Esophagus (tissue), 2 donors: ENCODE measurements at regions not wholly inside any gene's neighbourhood (a gene's known extent, or its start where the extent isn't known, plus 50 kb on each side); places are given as distances from the start of the nearest gene placed in this dataset.
"Not testable (repeated sequence)": the region's sequence is repeated elsewhere in the genome, so short reads cannot be mapped to it uniquely, and the experiment has no call there.

ENCODE experiments used
- H3K27ac ChIP-seq, 2 donors: one replicate each; pipeline ENCODE4 v1.5.1; 2013; ENCODE audit warnings: low read depth in 2 of 2, mild to moderate bottlenecking in 2 of 2, inconsistent platforms in 1 of 2, low read length in 1 of 2, moderate library complexity in 1 of 2
- H3K27me3 ChIP-seq, 2 donors: one replicate each; pipeline ENCODE4 v1.6.1; 2013; ENCODE audit warnings: low read length in 2 of 2, control low read depth in 1 of 2, mild to moderate bottlenecking in 1 of 2; ENCODE audit not compliant: insufficient read depth in 2 of 2, control insufficient read depth in 1 of 2
- H3K36me3 ChIP-seq, 2 donors: one replicate each; pipeline ENCODE4 v1.6.1; 2013; ENCODE audit warnings: low read length in 1 of 2; ENCODE audit not compliant: control insufficient read depth in 2 of 2, insufficient read depth in 2 of 2
- H3K4me1 ChIP-seq, 2 donors: one replicate each; pipeline ENCODE4 v1.6.1; 2013; ENCODE audit warnings: low read length in 1 of 2; ENCODE audit not compliant: control insufficient read depth in 2 of 2, insufficient read depth in 2 of 2
- H3K4me3 ChIP-seq, 2 donors: one replicate each; pipeline ENCODE4 v1.5.1; 2013; ENCODE audit warnings: low read length in 2 of 2, mild to moderate bottlenecking in 2 of 2, low read depth in 1 of 2, moderate library complexity in 1 of 2
- H3K9me3 ChIP-seq, 2 donors: one replicate each; pipeline ENCODE4 v1.6.1; 2013; ENCODE audit warnings: mild to moderate bottlenecking in 2 of 2, low read depth in 1 of 2, low read length in 1 of 2, moderate library complexity in 1 of 2; ENCODE audit not compliant: control insufficient read depth in 2 of 2, insufficient read depth in 1 of 2
- WGBS, 2 donors: extraction: QIAGEN DNeasy Blood & Tissue Kit; methylation state at CpG; one replicate each; pipeline ENCODE4 v1.1.7; 2013; 5-methylcytosine and 5-hydroxymethylcytosine counted together
- donor health status: healthy with polysubstance abuse.
- donor health status: Bipolar disorder and iron deficiency.

GRCh38 chr16:54985156-54985555, 54.5 kb downstream of the IRX5 start:
- no peaks in the 10 kb centered on the region for H3K4me1 ChIP-seq
- no peak overlapping the region for H3K27ac ChIP-seq
- no peaks in the 10 kb centered on the region for H3K36me3 ChIP-seq
- H3K9me3 ChIP-seq, result no peaks in the 10 kb centered on the region
- no peaks in the 10 kb centered on the region for H3K27me3 ChIP-seq
- 72 to 76% methylated on average over 9 of the region's 9 CpGs for WGBS, 2 donors
- H3K4me3 ChIP-seq, result no peak overlapping the region

DNA sequence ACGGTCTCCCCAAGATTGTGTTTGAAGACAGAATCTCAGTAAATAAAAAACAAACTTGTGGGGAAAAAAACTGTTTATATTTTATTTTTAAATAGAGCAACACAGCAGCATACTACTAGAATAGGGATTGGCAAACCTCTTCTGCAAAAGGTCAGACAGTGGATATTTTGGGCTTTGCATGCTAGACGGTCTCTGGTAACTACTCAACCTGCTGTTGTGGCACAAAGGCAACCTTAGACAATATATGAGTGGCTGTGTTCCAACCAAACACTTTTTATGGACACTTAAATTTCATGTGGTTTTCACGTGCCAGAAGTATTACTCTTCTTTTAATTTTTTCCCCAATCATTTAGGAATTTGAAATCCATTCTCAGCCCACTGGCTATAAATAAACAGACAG, 55.0 kb downstream of the IRX5 start:
- Histone ChIP-seq H3K4me3 (no peak overlapping the region), H3K27me3 (no peaks in the 10 kb centered on the region), H3K36me3 (no peaks in the 10 kb centered on the region), H3K27ac (no peak overlapping the region), H3K9me3 (no peaks in the 10 kb centered on the region), H3K4me1 (no peaks in the 10 kb centered on the region)
- 66 to 67% methylated on average over 3 of the region's 3 CpGs for WGBS, 2 donors

- no peaks in the 10 kb centered on the region for H3K27me3 ChIP-seq
- no peaks in the 10 kb centered on the region for H3K4me1 ChIP-seq
- no peaks in the 10 kb centered on the region for H3K9me3 ChIP-seq
- no peaks in the 10 kb centered on the region for H3K36me3 ChIP-seq
- H3K27ac ChIP-seq, result no peak overlapping the region
- H3K4me3 ChIP-seq, result no peak overlapping the region
- 81 to 84% methylated on average over 8 of the region's 8 CpGs for WGBS, 2 donors
These were observed 55.7 kb downstream of the IRX5 start for GRCh38 chr16:54986409-54986808.

DNA sequence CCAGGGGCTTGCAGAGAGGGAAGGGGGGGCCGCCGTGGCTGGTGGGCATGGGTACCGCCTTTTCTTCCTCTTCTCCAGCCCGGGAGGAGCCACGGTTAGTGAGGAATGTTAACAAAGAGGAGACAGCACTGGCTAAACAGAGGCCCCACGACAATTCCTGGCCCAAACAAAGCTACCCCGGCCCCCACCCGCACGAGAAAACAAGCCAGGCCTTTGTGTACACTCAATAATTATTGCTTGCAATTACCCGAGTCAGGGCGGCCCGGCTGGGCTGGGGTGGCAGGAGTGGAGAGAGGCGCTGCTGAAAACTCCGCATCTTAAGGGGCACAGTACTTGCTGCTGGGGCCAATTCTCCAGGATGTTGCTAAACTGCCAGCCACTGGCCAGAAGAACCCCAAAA, 56.4 kb downstream of the IRX5 start:
- H3K9me3 ChIP-seq, result no peaks in the 10 kb centered on the region
- H3K4me1 ChIP-seq, result no peaks in the 10 kb centered on the region
- no peaks in the 10 kb centered on the region for H3K36me3 ChIP-seq
- H3K4me3 ChIP-seq, result no peak overlapping the region
- 55 to 65% methylated on average over 14 of the region's 14 CpGs for WGBS, 2 donors
- no peak overlapping the region for H3K27ac ChIP-seq
- H3K27me3 ChIP-seq, result no peaks in the 10 kb centered on the region

DNA sequence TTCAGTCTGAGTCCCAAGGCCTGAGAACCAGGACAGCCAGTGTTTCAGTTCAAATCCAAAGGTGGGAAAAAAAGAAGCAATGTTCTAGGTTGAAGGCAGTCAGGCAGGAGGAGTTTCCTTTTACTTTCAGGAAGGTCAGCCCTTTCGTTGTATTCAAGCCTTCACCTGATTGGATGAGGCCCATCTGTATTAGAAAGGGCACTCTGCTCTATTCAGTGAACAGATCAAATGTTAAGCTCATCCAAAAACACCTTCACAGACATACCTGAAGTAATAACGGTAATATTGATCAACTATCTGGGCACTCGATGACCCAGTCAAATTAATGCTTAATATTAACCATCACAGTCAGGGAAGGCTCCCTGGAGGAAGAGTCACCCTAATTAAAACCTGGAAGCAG, 60.9 kb downstream of the IRX5 start:
- H3K27ac ChIP-seq, result no peak overlapping the region
- H3K9me3 ChIP-seq, result no peaks in the 10 kb centered on the region
- H3K4me1 ChIP-seq, result no peaks in the 10 kb centered on the region
- H3K4me3 ChIP-seq, result no peak overlapping the region
- 68 to 76% methylated on average over 3 of the region's 3 CpGs for WGBS, 2 donors
- no peaks in the 10 kb centered on the region for H3K36me3 ChIP-seq
- no peaks in the 10 kb centered on the region for H3K27me3 ChIP-seq

- H3K27ac ChIP-seq, H3K4me3 ChIP-seq, H3K36me3 ChIP-seq, H3K27me3 ChIP-seq, H3K9me3 ChIP-seq, H3K4me1 ChIP-seq: not testable (repeated sequence)
- 74 to 83% methylated on average over 4 of the region's 4 CpGs for WGBS, 2 donors
These were observed 61.3 kb downstream of the IRX5 start for GRCh38 chr16:54991946-54992345.

DNA sequence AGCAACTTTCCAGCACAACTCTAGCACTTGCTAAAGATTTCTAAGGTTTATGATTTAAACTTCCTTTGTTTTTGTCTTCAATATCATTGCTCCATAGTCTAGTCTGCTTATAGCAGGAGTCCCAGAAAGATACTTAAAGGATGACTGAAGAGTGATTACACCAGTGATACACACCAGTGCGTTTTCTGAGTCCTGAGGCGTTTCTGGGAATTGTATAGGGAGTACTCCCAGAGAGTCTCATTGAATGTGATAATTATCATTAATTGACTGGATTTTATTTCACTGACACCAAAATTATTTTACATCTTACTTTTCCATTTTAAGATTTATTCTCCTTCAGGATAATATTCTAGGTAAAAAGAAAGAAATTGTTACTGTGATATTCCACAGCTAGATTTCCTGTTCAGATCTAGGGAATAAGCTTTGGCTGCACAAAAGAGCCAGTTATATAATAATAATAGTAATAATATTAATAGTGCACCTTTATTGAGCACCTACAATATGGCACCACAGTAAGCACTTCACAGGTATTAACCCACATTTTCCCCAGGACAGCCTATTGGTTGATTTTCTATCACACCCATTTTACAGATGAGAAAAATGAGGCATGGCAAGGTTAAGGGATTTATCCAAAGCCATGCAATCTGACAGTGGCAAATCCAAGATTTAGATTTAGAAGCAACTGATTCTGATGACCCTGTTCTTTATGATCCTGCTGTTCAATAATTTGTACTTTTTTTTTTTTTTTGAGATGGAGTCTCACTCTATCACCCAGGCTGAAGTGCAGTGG, 62.6 kb downstream of the IRX5 start:
- WGBS, 2 donors, result 39 to 50% methylated on average over 2 of the region's 2 CpGs
- Histone ChIP-seq H3K27ac (no peak overlapping the region), H3K4me3 (no peak overlapping the region), H3K27me3 (no peaks in the 10 kb centered on the region), H3K36me3 (no peaks in the 10 kb centered on the region), H3K9me3 (no peaks in the 10 kb centered on the region), H3K4me1 (no peaks in the 10 kb centered on the region)

DNA sequence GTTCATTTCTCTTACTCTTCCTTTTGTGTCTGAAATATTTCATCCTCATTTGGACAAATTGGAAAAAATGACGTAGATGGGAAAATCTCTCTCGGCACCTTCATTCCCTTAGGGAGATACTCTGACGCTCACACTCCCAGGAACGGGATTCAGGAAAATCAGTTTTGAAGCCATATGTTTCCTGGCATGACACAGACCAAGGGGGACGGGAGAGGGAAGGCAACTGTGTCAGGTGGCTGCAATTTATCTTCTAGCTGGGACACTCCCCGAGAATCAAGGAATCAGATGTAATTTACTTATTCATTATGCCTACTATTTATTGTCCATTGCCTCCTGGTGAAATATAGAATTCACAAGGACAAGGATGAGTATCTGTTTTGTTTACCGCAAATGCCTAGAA, 65.5 kb downstream of the IRX5 start:
- Histone ChIP-seq H3K9me3 (no peaks in the 10 kb centered on the region), H3K4me1 (no peaks in the 10 kb centered on the region), H3K36me3 (no peaks in the 10 kb centered on the region), H3K27me3 (no peaks in the 10 kb centered on the region), H3K27ac (no peak overlapping the region), H3K4me3 (no peak overlapping the region)
- WGBS, 2 donors, result 67 to 73% methylated on average over 7 of the region's 7 CpGs

DNA sequence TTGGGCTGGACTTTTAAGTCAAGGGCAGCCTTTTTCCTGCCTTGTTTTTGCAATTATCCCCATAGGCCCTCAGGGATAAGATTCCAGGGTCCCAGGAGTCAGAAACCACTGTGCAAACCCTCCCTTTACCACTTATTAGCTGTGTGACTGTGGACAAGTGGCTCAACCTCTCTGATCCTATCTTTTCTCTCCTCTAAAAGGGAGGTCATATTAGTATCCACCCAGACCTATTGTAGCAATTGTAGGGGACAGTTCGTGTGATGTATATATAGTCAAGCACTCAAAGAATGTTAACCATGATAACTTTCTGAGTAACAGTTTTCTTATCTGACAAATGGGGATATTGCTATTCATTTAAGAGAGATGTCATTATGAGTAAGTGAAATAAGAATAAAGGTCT, 68.2 kb downstream of the IRX5 start:
- WGBS, 2 donors, result 47% methylated on average over 1 of the region's 1 CpG

DNA sequence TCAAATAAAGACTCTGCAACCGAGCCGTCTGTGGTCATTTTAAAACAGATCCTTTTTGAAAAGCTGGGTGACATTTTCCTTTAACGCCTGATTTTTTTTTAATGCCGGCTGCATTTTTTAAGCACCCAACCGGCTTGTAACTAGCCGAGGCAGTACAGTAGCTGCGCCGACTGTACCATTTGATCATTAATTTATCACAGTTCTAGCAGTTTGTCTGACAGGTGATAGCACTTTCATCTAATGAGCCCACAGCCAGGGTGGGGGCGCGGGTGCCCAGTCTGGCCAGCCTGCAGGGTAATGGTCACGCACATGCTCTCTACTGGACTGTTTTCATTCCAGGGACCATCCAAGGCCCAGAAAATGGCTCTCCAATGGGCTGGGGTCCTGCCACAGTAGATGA, 68.8 kb downstream of the IRX5 start:
- no peaks in the 10 kb centered on the region for H3K4me1 ChIP-seq
- no peaks in the 10 kb centered on the region for H3K27me3 ChIP-seq
- no peak overlapping the region for H3K4me3 ChIP-seq
- H3K9me3 ChIP-seq, result no peaks in the 10 kb centered on the region
- WGBS, 2 donors, result 55 to 72% methylated on average over 11 of the region's 11 CpGs
- no peak overlapping the region for H3K27ac ChIP-seq
- no peaks in the 10 kb centered on the region for H3K36me3 ChIP-seq

More for the DNA sequence above, 68.2 kb downstream of the IRX5 start:
- Histone ChIP-seq H3K9me3 (no peaks in the 10 kb centered on the region), H3K4me1 (no peaks in the 10 kb centered on the region), H3K27me3 (no peaks in the 10 kb centered on the region), H3K27ac (no peak overlapping the region), H3K36me3 (no peaks in the 10 kb centered on the region), H3K4me3 (no peak overlapping the region)
